22Rv1 (cell line): ENCODE measurements at regions not wholly inside any gene's neighbourhood (a gene's known extent, or its start where the extent isn't known, plus 50 kb on each side); places are given as distances from the start of the nearest gene placed in this dataset.

Experiments
- H3K27ac ChIP-seq: fragments of 450-650 bp; 2 replicates; pipeline ENCODE4 v1.5.1; 2017
- ZFX ChIP-seq: fragments of 450-650 bp; IDR thresholded peaks from 2 replicates; pipeline ENCODE4 v1.6.1; 2017; ENCODE audit warnings: antibody characterized with exemption, borderline replicate concordance
- TF ChIP-seq, protein P1 (sequence below): fragments of 450-650 bp; IDR thresholded peaks from 2 replicates; pipeline ENCODE4 v1.5.1; 2017; ENCODE audit warnings: mild to moderate bottlenecking

- TF ChIP-seq, protein P1, sequence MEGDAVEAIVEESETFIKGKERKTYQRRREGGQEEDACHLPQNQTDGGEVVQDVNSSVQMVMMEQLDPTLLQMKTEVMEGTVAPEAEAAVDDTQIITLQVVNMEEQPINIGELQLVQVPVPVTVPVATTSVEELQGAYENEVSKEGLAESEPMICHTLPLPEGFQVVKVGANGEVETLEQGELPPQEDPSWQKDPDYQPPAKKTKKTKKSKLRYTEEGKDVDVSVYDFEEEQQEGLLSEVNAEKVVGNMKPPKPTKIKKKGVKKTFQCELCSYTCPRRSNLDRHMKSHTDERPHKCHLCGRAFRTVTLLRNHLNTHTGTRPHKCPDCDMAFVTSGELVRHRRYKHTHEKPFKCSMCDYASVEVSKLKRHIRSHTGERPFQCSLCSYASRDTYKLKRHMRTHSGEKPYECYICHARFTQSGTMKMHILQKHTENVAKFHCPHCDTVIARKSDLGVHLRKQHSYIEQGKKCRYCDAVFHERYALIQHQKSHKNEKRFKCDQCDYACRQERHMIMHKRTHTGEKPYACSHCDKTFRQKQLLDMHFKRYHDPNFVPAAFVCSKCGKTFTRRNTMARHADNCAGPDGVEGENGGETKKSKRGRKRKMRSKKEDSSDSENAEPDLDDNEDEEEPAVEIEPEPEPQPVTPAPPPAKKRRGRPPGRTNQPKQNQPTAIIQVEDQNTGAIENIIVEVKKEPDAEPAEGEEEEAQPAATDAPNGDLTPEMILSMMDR, result no peak
- no peak for TF ChIP-seq ZFX
- no peak overlapping the region for H3K27ac ChIP-seq
Observed at GRCh38 chr5:87949676-87950631, 318.7 kb downstream of the TMEM161B start.

- H3K27ac ChIP-seq, result no peak overlapping the region
- TF ChIP-seq, protein P1, result no peak
- no peak for TF ChIP-seq ZFX
Observed at GRCh38 chr5:87948486-87948885, 320.2 kb downstream of the TMEM161B start.

DNA sequence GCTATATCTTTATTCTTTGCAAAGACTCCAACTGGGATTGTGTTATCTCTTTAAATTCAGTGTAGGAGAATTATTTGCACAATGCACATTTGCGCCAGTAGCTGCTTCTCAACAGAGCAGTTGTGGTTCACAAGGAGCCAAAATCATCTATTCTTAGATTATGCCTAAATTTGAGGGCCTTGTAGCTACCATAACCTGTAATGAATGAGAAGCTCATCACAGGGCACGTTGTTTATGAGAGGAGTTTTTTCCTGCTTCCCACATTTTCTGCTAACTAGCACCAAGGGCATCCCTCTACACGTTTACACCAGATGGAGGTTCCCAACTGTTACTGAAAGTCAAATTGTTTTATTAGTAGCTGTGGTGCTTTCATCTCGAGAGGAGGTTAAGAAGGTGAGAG, 322.4 kb downstream of the TMEM161B start:
- TF ChIP-seq, protein P1, result no peak
- TF ChIP-seq ZFX, result no peak
- no peak overlapping the region for H3K27ac ChIP-seq

DNA sequence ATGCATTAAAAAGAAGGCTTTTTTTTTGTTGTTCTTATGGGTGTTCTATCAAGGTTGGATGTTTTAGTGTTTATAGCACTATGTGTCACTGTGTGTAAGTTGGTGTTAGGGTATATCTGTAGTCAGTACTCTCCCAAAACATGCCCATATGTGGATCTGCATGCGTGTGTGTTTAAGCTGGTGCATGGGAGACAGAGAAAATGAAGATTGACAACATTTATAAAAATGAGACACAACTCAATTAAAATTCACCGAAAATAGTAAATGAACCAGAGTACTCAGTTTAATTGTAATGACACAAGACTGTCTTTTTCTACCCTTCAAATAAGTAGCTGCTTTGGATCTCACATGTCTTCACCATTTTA, 323.4 kb downstream of the TMEM161B start:
- TF ChIP-seq, protein P1, result no peak
- TF ChIP-seq ZFX, result no peak
- no peak overlapping the region for H3K27ac ChIP-seq

- TF ChIP-seq, protein P1, result no peak
- TF ChIP-seq ZFX, result no peak
- H3K27ac ChIP-seq, result no peak overlapping the region
Observed at GRCh38 chr5:87944553-87945285, 323.9 kb downstream of the TMEM161B start.

- H3K27ac ChIP-seq, result no peak overlapping the region
- TF ChIP-seq ZFX, result no peak
- TF ChIP-seq, protein P1, result no peak
Observed at GRCh38 chr5:87940775-87941174, 327.9 kb downstream of the TMEM161B start.

DNA sequence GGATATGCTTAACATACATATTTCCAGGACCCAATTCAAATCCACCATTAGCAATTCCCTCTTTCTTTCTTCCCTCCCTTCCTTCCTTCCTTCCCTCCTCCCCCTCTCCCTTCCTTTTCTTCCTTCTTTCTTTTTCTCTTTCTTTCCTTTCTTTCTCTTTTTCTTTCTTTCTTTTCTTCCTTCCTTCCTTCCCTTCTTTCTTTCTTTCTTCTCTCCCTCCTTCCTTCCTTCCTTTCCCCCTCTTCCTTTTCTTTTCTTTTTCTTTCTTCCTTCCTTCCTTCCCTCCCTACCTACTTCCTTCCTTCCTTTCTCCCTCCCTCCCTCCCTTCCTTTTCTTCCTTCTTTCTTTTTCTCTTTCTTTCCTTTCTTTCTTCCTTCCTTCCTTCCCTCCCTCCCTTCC, 332.0 kb downstream of the TMEM161B start:
- H3K27ac ChIP-seq, result no peak overlapping the region
- no peak for TF ChIP-seq ZFX
- TF ChIP-seq, protein P1, result no peak
